ENCODE measurements at regions not wholly inside any gene's neighbourhood (a gene's known extent, or its start where the extent isn't known, plus 50 kb on each side); places are given as distances from the start of the nearest gene placed in this dataset.
"Not testable (repeated sequence)": the region's sequence is repeated elsewhere in the genome, so short reads cannot be mapped to it uniquely, and the experiment has no call there.

DNA sequence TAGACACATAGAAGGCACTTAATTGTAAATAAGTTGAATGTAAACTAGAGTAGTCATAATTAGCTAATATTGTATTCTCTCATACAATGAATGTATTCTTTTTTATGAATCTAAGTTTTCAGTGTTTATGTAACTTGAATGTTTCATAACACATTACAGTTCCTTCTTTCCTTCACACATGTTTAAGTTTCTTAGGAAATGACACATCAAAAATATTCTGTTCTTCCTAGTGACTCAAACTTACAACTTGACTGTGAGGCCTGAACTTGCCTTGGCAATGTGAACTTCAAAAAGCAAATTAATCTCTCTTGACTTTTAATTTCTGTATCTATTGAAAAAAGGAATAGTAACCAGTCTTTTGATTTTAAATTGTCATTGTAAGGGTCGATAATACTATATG is 700.1 kb downstream of the KCNT2 start:
- peak; percentile 79 to 89 for DNase-seq

DNA sequence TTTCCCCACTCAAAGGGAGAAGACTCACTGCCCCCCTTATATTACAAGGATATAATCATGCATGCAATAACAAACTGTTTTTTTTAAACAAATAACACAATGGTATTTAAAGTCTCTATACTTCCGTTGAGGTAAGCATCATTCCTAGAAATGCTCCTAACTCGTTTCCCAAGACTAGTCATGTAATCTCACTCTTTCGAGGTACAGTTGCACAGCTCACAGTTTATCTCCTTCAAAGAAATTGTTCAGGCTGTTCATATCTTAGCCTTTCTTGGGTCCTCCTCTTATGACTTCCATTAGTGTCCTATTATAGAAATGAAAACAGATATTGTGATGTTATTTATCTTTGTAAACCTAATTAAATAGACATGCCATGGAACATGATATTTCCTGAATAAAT is 705.0 kb downstream of the KCNT2 start:
- no peak for DNase-seq

DNA sequence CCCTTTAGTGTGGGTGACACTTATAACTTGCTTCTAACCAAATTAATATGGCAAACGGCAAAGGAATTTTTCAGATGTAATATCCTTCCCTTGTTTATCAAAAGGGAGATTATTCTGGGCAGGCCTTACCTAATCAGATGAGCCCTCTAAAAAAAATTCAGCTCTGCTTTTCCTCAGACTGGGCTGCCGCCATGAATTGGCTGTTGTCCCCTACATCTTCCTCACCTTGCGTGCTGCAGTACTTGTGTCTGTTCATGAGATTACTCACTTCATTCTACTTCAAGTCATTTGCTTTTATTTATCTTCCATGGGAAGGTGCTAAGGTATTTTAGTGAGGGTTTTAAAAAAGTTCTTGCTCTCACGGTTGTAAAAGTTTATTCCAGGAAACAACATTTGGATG is 705.5 kb downstream of the KCNT2 start:
- no peak for DNase-seq

DNA sequence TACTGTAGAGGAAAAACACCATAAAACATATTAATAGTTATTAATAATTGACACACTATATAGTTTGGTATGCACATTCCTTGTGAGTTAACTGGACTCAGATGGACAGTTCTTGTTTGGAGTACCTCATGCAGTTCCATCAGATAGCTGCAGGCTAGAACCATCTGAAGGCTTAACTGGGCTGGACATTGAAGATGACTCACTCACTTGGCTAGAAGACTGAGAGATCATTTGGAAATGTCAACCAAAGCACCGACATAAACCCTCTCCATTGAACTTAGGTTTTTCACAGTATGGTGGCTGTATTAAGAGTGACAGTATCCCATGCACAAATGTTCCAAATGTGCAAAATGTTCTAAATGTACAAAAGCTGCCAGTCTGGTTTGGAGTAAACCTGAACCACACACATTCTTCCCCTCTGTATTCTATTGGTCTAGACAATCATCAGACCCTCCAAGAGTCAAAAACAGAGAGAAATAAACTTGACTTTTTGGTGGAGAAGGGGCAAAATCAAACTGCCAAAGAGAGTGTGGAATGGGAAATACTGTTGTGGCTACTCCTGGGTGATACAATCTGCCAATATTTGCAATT is 708.4 kb downstream of the KCNT2 start:
- DNase-seq = no peak

DNA sequence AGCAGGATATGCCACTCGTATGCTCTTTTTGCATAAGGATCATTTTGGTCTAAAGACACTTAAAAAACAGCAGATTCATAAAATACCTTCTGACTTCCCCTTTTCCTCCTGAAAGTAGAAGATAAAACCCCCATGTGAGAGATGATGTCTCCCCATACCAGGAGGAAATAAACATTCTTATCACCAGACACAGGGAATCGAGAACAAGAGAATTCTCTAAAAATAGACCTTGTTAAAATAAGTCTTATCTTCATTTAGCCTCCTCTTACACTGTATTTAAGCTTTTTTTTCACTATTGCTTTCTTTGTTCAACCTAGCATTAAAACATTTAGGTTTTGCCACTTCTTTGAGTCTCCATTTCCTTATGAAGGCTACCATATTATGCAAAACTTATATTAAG is 709.3 kb downstream of the KCNT2 start:
- no peak for DNase-seq

DNA sequence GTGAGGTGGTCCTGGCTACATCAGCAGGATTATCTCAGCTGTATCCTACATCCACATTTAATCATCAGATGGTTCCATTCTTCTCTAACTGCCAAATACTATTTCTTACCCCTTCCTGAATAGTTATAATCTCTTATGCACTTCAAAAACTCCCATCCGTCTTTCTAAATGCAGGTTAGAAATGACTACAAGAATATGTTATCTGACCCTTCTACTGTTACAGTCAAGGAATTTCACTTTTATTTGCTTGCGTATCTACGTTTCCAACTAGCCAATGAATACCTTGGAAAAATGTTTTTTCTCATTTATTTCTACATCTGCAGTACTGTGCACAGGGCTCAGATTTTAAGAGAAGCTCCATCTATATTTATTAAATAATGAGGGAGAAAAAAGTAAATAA is 709.9 kb downstream of the KCNT2 start:
- DNase-seq = no peak

DNA sequence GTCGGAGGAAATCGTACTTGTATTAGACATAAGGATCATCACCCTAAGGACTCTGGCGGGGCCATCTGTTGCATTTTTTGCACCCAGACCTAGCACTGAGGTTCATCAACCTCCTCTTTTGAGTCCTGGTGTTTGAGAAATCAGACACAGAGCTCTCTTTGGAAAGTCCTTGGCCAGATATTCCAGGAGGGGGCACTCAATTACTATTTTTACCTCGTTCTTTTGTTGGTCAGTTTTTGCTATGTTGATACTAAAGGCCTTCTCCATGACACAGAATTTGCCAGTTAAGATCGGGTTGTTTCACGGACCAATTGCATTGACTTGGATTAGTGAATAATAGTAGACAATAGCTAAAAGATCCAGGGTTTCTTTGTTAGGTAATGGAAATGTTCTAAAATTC is 711.2 kb downstream of the KCNT2 start:
- DNase-seq = peak; percentile 18 to 27

DNA sequence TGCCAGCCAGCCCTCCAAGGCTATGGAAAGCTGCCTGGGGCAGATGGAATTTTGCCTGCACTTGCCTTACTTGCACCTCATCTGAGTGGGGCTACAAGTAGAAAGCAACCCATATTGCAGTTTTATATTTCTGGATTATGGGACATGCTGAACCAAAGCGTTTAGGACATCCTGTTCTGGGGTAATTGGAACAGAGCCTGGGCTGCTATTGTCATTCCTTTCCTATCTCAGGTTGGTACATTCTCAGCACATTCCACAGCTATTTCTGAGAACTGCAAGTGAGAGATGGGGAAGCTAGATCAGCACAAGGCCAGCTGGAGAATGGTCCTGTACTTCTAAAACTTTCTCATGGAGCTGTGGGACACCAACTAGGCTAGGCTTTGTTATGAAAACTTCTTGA is 713.8 kb downstream of the KCNT2 start:
- DNase-seq = no peak

DNA sequence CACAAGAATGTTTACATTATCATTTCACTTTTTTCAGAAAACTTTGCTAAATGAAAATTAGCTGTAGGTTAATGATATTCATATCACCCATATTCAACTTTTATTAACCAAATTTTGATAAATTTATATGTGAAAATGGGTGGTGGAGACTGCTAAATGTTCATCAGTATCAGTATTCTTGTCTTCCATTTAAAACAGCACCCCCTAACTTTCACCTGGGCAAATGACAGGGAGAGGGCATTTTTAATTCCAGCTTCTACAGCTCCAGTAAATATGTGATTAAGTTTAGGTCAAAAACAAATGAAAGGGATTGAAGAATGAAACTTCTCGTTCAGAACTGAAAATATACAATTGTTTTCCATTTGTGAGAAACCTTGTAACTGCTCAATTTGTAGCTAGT is 722.2 kb downstream of the KCNT2 start:
- DNase-seq = no peak

DNA sequence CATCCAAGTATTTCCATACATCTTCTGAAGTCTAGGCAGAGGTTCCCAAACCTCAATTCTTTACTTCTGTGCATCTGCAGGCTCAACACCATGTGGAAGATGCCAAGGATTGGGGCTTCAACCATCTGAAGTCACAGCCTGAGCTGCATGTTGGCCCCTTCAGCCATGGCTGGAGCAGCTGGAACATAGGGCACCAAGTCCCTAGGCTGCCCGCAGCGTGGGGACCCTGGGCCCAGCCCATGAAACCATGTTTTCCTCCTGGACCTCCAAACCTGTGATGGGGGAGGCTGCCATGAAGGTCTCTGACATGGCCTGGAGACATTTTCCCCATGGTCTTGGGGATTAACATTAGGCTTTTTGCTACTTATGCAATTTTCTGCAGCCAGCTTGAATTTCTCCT is 729.8 kb downstream of the KCNT2 start:
- no peak for DNase-seq

DNA sequence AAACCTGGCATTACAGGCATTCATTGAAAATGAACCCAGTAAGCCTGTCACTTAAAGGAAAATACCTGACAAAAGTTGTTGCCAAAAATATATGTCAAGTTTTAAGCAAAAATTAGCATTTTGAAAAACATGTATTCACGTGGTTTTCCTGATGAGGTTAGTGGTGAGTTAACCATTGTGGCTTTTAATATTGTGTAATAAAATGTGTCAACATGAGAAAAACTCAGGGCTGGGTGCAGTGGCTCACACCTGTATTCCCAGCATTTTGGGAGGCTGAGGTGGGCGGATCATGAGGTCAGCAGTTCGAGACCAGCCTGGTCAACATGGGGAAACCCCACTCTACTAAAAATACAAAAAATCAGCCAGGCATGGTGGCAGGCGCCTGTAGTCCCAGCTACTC is 731.4 kb downstream of the KCNT2 start:
- DNase-seq = no peak

DNA sequence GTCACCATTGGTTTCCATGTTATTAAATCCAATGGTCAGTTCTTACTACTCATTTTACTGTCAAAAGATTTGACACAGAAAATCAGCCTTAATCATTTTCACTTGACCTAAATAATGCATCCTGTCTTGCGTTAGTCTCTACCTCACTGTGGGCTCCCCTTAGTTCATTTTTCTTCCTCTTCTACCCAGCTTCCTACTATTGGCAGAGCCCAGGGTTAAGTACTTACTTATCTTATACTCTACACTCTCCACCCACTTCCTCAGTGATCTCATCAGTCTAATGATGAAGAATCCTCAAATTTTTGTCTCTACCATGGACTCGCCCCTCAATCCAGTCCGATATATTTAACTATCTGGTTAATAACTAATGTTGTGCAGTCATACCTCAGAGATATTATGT is 735.9 kb downstream of the KCNT2 start:
- DNase-seq = peak; percentile 5 to 7

DNA sequence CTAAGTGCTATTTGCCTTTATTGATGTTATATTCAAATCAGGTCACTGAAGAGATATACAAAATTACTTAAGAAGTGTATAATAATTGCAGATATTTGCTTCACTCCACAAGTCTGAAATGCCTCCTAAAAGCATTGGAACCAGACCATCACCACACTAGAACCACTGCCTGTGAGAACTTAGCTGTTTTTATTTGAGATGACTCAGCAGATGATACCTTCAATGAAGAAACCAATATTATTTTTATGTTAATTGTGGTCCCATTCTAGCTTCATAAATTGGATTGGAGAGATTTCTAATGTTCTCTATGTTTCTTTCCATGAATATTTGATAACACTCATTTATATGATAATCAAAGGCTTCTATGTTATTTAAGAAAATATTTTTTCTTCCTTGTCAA is 740.6 kb downstream of the KCNT2 start:
- DNase-seq = no peak

DNA sequence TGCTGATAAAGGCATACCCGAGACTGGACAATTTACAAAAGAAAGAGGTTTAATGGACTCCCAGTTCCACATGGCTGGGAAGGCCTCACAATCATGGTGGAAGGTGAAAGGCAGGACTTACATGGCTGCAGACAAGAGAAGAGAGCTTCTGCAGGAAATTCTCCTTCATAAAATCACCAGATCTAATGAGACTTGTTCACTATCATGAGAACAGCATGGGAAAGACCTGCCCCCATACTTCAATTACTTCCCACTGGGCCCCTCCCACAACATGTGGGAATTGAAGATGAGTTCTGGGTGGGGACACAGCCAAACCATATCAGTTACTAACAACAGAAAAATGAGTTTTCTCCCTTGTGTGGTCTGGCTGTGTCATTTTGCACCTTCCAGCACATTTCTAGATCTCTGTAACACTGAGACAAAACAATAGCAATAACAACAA is 741.4 kb downstream of the KCNT2 start:
- no peak for DNase-seq

DNA sequence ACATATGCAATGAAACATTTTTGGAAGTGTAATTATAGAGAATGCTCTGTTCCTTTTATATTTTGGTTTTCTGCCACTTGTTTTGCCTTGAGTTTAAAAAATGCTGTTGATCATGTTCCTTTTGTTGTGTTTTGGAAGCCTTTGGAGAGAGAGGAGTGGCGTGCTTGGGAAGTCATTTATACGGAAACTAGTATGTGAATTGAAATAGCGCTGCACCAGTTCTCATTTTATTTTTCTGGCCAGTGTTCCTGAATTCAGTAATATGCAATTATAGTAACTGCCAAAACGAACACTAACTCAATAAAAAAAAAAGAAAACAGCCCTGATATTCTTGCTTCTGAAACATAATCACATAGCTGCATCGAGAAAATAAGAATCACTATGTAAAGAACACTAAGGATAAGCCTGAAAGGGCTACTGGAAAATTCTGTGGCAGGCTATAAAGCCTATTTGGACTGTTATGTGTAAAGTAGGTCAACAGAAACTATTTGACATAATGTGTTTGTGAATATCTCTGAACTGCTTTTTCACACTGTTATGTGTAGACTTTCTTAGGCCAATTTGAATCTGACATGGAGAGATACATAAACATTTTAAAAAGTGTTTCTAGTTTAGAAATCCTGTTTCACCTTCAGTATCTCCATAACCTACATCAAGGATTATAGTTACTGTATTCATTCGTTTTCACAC is 742.0 kb downstream of the KCNT2 start:
- no peak for DNase-seq

DNA sequence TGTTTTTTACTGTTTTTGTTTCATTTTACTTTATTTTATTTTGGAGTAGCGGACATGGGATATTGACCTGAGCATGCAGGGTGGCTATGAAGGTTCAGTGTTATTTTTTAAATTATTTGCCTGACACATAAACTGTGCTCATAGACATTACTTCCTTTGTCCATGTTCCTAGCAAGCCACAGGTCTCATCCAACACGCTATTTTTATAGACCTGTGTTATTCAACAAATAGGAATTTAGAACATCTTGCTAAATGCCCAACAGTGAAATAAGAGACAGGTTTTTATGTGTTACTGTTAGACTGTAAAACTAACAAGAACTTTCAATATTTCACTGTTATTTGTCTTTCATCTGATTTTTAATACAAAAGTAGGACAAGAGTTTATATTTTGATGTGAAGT is 756.4 kb downstream of the KCNT2 start:
- DNase-seq = no peak

DNA sequence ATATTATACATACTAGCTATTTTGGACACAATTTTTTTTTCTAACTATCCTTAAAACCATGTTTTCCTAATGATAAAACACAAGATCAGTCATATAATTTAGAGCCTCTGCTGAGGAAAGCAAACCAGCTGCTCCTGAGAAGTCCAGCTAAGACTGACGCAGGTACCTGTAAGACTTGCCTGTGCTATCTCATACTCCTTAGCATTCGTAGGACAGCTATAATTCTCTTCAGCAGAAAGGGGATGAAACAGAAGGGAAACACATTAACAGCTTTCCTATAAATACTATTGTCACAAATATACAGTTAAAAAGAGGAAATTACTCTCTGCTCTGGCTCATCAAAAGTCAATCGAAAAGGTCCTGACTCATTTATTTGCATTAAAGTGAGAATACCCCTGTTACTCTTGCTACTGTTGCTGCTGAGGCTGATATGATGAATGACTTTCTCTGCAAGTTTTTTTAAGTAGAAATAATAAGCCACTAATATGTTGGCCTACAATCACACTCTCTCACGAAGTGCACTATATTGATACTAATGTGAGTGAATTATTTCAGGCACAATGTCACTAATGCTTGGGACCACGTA is 757.1 kb downstream of the KCNT2 start:
- DNase-seq = no peak

DNA sequence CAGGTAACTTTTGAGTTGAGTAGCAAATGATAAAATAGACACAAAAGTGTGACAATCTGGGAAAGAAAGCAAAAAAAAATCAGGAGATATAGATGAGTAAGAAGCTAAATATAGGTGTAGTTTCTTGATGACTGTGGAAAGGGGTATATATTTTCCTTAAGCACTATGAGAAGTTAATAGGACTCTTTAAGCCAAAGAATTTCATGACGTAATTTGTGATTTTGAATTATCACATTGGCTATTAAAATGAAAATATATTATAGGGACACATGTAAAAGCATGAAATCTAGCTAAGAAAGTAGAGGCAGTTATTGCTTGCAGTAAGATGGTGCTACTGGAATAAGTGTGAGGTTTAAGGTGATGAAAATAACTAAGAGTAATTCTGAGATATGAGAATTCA is 759.1 kb downstream of the KCNT2 start:
- no peak for DNase-seq

DNA sequence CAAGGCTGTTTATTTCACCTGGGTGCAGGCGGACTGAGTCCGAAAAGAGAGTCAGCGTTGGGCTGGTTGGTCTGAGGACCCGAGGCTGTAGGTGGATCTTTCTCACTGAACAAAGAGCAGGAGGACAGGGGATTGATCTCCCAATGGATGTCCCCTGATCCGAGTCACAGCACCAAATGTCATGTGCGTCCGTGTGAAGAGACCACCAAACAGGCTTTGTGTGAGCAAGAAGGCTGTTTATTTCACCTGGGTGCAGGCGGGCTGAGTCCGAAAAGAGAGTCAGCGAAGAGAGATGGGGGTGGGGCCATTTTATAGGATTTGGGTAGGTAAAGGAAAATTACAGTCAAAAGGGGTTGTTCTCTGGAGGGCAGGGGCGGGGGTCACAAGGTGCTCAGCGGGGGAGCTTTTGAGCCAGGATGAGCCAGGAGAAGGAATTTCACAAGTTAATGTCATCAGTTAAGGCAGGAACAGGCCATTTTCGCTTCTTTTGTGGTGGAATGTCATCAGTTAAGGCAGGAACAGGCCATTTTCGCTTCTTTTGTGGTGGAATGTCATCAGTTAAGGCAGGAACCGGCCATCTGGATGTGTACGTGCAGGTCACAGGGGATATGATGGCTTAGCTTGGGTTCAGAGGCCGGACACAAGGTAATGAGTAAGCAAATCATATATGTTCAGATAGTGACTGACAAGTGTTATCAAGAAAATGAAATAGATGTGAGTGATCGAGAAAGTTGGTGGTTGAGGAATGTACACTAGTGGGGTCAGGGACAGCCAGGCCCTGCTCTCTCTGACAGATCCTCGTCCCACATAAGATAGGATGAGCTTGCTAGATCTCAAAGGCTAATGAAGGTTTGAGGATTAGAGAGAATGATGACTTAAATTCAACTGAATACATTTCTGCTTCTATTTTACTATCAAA is 760.0 kb downstream of the KCNT2 start:
- not testable (repeated sequence) for DNase-seq

DNA sequence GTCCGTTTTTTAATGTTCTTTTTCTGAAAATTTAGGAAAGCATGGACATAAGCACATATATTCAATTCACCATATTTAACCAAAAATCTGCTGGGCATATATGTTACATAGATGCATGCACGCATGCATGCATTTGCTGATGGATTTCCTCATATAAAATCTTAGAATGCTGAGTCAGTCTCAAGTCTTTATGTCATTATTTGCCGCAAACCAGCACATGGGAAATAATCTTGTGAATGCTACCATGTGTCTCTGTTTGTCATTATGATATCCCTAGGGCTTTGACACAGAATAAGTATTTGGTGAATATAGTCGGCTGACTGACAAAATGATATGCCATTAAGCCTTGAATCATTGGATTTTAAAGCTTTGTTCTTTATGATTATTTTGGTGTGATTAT is 776.5 kb downstream of the KCNT2 start:
- DNase-seq = no peak

DNA sequence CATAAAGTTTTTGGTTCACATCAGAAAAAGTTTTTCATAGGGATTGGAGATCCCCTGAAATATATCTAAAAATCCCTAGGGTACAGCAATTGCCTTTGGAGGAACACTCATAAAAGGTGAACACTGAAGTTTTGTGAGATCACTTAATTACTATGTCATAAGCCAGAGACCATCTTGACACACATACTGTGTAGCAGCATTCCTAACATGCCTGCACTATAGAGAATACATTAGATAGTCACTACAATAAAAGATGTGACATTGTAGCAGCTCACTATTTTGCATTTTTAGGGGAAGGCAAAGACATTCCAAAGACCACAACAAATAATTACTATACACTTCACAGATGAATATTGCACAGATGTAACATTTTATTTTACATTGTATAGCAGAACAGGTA is 779.9 kb downstream of the KCNT2 start:
- DNase-seq = no peak

DNA sequence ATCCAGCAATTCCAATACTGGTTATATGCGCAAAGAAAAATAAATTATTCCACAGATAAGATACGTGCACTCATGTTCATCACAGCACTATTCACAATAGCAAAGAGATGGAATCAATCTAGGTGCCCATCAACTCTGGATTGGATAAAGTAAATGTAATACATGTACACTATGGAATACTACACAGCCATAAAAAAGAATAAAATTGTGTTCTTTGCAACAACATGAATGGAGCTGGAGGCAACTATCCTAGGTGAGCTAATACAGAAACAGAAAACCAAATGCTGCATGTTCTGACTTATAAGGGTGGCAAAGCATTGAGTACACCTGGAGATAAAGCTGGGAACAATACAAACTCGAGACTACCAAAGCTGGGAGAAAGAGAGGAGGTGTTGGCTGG is 787.3 kb downstream of the KCNT2 start:
- no peak for DNase-seq

DNA sequence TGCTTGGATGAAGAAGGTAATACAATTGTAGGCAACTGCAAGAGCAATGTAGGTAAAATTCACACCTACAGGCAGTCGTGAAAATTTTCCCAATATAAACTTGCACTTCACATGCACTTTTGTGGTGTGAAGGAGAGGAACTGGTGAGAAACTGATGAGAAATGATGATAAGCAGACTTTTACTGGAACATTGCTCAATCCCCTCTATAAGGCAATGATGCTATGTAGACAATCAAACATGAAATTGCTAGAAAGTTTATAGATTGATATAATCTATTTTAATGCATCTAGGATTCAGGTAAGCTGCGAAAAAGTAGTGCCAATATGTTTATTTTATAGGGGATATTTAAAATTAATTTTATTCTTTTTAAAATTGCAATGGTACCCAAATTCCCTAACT is 802.2 kb downstream of the KCNT2 start:
- no peak for DNase-seq

DNA sequence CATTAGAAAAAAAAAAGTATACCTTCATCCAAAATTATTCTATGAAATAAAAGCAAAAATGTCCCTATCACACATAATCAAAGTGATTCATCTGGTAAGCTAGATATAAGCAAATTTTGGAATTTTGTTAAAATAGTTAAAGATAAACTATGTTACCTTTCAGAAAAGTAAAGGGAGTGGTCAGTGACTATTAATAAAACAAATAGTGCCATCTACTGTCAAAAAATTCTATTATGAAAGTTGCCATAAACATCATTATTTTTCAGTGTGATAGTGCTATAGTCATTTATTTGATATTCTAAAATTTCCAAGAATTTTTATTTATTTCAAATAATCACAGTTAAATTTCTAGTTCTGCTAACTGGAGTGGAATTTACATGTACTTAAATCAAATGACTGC is 803.7 kb downstream of the KCNT2 start:
- no peak for DNase-seq

Measured in AML-193 (cell line).